Gastroesophageal sphincter (tissue), 4 donors: ENCODE measurements at regions not wholly inside any gene's neighbourhood (a gene's known extent, or its start where the extent isn't known, plus 50 kb on each side); places are given as distances from the start of the nearest gene placed in this dataset.

Source experiments
- ATAC-seq: fragments of 150-250 bp; one replicate; pipeline ENCODE4 v1.9.1; 2016; ENCODE audit warnings: mild to moderate bottlenecking, moderate library complexity
- H3K27ac ChIP-seq, 4 donors: fragments of 200-600 bp; sonication (generic) in 3 of 4; 1 replicate in 3 of 4; 2 replicates in 1 of 4; pipeline ENCODE4 v1.5.1; 2016 to 2019
- H3K27me3 ChIP-seq: fragments of 200-600 bp; sonication (generic); one replicate; pipeline ENCODE4 v1.5.1; 2019
- H3K36me3 ChIP-seq, 2 donors: fragments of 200-600 bp; sonication (generic); one replicate each; pipeline ENCODE4 v1.5.1; 2019; ENCODE audit warnings: control low read depth in 1 of 2
- H3K4me1 ChIP-seq, 3 donors: fragments of 200-600 bp; sonication (generic); 1 replicate in 2 of 3; 2 replicates in 1 of 3; pipeline ENCODE4 v1.5.1; 2016 to 2019; ENCODE audit warnings: control low read depth in 2 of 3
- H3K4me3 ChIP-seq, 2 donors: fragments of 200-600 bp; sonication (generic); one replicate each; pipeline ENCODE4 v1.5.1; 2019; ENCODE audit warnings: mild to moderate bottlenecking in 1 of 2, moderate library complexity in 1 of 2
- H3K9me3 ChIP-seq, 3 donors: fragments of 200-600 bp; sonication (generic); one replicate each; pipeline ENCODE4 v1.5.1; 2017 to 2019; ENCODE audit warnings: control low read depth in 2 of 3
- CTCF ChIP-seq, 4 experiments: fragments of 200-600 bp in 2 of 4; fragments of 450-650 bp in 2 of 4; sonication (generic) in 1 of 4; IDR thresholded peaks; one replicate each; pipeline ENCODE4 v1.5.1; 2017 to 2019; ENCODE audit warnings: antibody characterized with exemption in 4 of 4, mild to moderate bottlenecking in 2 of 4, moderate library complexity in 2 of 4
- EP300 ChIP-seq: sonication (generic); formaldehyde crosslinking; IDR thresholded peaks from one replicate; pipeline ENCODE4 v1.6.1; 2017; ENCODE audit warnings: antibody characterized with exemption, mild to moderate bottlenecking
- POLR2A ChIP-seq, 2 donors: fragments of 450-650 bp; IDR thresholded peaks; one replicate each; pipeline ENCODE4 v1.6.1; 2017; ENCODE audit warnings: antibody characterized with exemption in 2 of 2, mild to moderate bottlenecking in 2 of 2, moderate library complexity in 1 of 2
- POLR2AphosphoS5 ChIP-seq: sonication (generic); formaldehyde crosslinking; IDR thresholded peaks from one replicate; pipeline ENCODE4 v1.6.1; 2017; ENCODE audit warnings: antibody characterized with exemption
- WGBS, 2 donors: methylation state at CpG; one replicate each; pipeline ENCODE4 v1.1.5; 2018; ENCODE audit warnings: low coverage in 1 of 2; 5-methylcytosine and 5-hydroxymethylcytosine counted together

- TF ChIP-seq EP300 (no peak), POLR2A (IDR thresholded peaks at IDR 0.05) (no peak), CTCF (IDR thresholded peaks at IDR 0.05) (no peak), POLR2AphosphoS5 (no peak)
- H3K27ac ChIP-seq, result no peak overlapping the region
- no peaks in the 10 kb centered on the region for H3K4me1 ChIP-seq
- H3K36me3 ChIP-seq, result no peaks in the 10 kb centered on the region
- WGBS, 2 donors, result 72 to 84% methylated on average over 4 of the region's 4 CpGs
- H3K9me3 ChIP-seq, result peaks cover 0 to 4% (median 0%) of the 10 kb centered on the region in 3 donors
- no peak for ATAC-seq
- H3K27me3 ChIP-seq, result no peaks in the 10 kb centered on the region
- no peak overlapping the region for H3K4me3 ChIP-seq
Observed at GRCh38 chr9:73981405-73981804, 515.7 kb upstream of the RORB start.

GRCh38 chr9:73995836-73996235 lies 501.3 kb upstream of the RORB start:
- ATAC-seq, result no peak
- WGBS, 2 donors, result 82 to 85% methylated on average over 2 of the region's 2 CpGs
- Histone ChIP-seq H3K4me1 (no peaks in the 10 kb centered on the region), H3K4me3 (no peak overlapping the region), H3K9me3 (no peaks in the 10 kb centered on the region), H3K27ac (no peak overlapping the region), H3K36me3 (no peaks in the 10 kb centered on the region), H3K27me3 (no peaks in the 10 kb centered on the region)
- no peak for TF ChIP-seq EP300
- TF ChIP-seq POLR2A (IDR thresholded peaks at IDR 0.05), result no peak
- TF ChIP-seq CTCF (IDR thresholded peaks at IDR 0.05), result no peak
- TF ChIP-seq POLR2AphosphoS5, result no peak

- H3K9me3 ChIP-seq, result no peaks in the 10 kb centered on the region
- ATAC-seq, result no peak
- TF ChIP-seq POLR2AphosphoS5 (no peak), EP300 (no peak), CTCF (IDR thresholded peaks at IDR 0.05) (no peak), POLR2A (IDR thresholded peaks at IDR 0.05) (no peak)
- no peaks in the 10 kb centered on the region for H3K36me3 ChIP-seq
- no peaks in the 10 kb centered on the region for H3K4me1 ChIP-seq
- WGBS, 2 donors, result 43 to 80% methylated on average over 1 of the region's 1 CpG
- no peaks in the 10 kb centered on the region for H3K27me3 ChIP-seq
- H3K27ac ChIP-seq, result no peak overlapping the region
- H3K4me3 ChIP-seq, result no peak overlapping the region
Observed at GRCh38 chr9:73996844-73997243, 500.3 kb upstream of the RORB start.

GRCh38 chr9:74001382-74001781 lies 495.8 kb upstream of the RORB start:
- no peak overlapping the region for H3K4me3 ChIP-seq
- H3K9me3 ChIP-seq, result no peaks in the 10 kb centered on the region
- 36 to 50% methylated on average over 2 of the region's 2 CpGs for WGBS, 2 donors
- no peaks in the 10 kb centered on the region for H3K36me3 ChIP-seq
- TF ChIP-seq POLR2A (IDR thresholded peaks at IDR 0.05) (no peak), POLR2AphosphoS5 (no peak), EP300 (no peak), CTCF (IDR thresholded peaks at IDR 0.05) (no peak)
- H3K27ac ChIP-seq, result no peak overlapping the region
- H3K4me1 ChIP-seq, result no peaks in the 10 kb centered on the region
- ATAC-seq, result no peak
- H3K27me3 ChIP-seq, result no peaks in the 10 kb centered on the region

GRCh38 chr9:74006935-74007334 lies 490.2 kb upstream of the RORB start:
- WGBS, 2 donors, result 76 to 85% methylated on average over 2 of the region's 2 CpGs
- Histone ChIP-seq H3K27me3 (no peaks in the 10 kb centered on the region), H3K4me3 (no peak overlapping the region), H3K4me1 (no peaks in the 10 kb centered on the region), H3K9me3 (no peaks in the 10 kb centered on the region), H3K36me3 (no peaks in the 10 kb centered on the region), H3K27ac (no peak overlapping the region)
- no peak for ATAC-seq
- no peak for TF ChIP-seq POLR2AphosphoS5
- no peak for TF ChIP-seq CTCF (IDR thresholded peaks at IDR 0.05)
- TF ChIP-seq EP300, result no peak
- no peak for TF ChIP-seq POLR2A (IDR thresholded peaks at IDR 0.05)
